ENCODE measurements at regions not wholly inside any gene's neighbourhood (a gene's known extent, or its start where the extent isn't known, plus 50 kb on each side); places are given as distances from the start of the nearest gene placed in this dataset.

DNA sequence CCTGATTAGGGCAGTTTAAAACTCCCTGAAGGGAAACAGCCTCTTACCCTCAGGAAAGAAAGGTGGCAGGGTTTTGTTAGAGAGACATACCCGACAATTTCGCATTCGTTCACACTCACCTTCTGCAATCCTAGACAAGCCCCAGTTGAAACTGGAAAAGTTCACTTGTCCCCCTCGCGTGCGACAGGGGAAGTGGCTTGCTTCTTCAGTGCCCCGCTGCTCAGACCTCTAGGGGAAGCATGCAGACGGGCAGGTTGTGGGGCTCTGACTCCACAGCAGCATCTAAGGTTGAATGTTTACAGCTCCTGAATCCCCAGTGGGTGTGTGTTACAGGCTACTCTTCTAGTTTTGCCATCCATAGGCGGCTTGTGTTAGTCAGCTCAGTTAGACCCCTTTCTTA is 575.7 kb upstream of the ACO1 start:
- no peak for DNase-seq (ENCODE audit: low read depth)
- TF ChIP-seq, protein P1, sequence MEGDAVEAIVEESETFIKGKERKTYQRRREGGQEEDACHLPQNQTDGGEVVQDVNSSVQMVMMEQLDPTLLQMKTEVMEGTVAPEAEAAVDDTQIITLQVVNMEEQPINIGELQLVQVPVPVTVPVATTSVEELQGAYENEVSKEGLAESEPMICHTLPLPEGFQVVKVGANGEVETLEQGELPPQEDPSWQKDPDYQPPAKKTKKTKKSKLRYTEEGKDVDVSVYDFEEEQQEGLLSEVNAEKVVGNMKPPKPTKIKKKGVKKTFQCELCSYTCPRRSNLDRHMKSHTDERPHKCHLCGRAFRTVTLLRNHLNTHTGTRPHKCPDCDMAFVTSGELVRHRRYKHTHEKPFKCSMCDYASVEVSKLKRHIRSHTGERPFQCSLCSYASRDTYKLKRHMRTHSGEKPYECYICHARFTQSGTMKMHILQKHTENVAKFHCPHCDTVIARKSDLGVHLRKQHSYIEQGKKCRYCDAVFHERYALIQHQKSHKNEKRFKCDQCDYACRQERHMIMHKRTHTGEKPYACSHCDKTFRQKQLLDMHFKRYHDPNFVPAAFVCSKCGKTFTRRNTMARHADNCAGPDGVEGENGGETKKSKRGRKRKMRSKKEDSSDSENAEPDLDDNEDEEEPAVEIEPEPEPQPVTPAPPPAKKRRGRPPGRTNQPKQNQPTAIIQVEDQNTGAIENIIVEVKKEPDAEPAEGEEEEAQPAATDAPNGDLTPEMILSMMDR (conservative IDR thresholded peaks at IDR 0.05; ENCODE audit: control insufficient read depth, insufficient read depth, low read depth, low read length) = no peak
- H3K4me3 ChIP-seq (ENCODE audit: control insufficient read depth, low read depth, low read length) = no peak overlapping the region

DNA sequence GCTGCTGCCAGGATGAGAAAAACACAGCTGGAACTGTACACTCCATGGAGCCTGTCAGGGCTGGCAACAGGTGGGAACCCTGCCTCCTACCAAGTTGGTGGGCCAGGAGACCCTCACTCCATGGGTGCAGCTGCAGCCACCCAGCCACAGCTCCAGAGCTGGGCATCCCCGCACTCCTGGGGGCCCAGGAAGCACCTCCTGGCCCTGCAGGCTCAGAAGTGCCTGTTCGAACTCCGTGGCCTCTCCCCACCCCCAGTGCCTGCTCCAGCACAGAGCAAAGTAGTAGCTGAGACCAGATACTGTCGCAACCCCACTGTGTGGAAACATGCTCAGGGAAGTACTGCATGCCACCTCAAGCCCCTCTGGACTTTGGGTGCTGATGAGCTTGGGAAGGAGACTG is 564.0 kb upstream of the ACO1 start:
- H3K4me3 ChIP-seq (ENCODE audit: control insufficient read depth, low read depth, low read length) = no peak overlapping the region
- DNase-seq (ENCODE audit: low read depth) = no peak
- TF ChIP-seq, protein P1 (conservative IDR thresholded peaks at IDR 0.05; ENCODE audit: control insufficient read depth, insufficient read depth, low read depth, low read length) = no peak

DNA sequence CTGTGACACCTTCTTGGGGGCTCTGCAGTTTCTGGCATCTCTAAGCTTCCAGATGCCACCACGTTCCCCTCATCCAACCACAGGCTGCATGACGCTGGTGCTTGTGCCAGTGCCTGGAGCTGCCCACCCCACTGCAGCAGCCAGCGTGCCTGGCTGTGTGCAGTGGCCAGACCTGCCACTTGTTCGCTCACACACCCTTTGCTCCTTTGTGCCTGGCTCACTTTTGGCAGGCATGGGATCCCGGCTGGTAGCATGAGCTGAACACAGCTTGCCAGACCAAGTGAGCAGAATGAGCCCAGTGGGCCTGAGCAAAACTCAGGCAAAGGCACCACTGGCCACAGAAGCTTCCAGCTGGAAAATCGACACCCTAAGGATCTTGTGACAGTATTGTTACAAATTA is 562.9 kb upstream of the ACO1 start:
- no peak for DNase-seq (ENCODE audit: low read depth)
- no peak overlapping the region for H3K4me3 ChIP-seq (ENCODE audit: control insufficient read depth, low read depth, low read length)
- TF ChIP-seq, protein P1 (conservative IDR thresholded peaks at IDR 0.05; ENCODE audit: control insufficient read depth, insufficient read depth, low read depth, low read length) = no peak

DNA sequence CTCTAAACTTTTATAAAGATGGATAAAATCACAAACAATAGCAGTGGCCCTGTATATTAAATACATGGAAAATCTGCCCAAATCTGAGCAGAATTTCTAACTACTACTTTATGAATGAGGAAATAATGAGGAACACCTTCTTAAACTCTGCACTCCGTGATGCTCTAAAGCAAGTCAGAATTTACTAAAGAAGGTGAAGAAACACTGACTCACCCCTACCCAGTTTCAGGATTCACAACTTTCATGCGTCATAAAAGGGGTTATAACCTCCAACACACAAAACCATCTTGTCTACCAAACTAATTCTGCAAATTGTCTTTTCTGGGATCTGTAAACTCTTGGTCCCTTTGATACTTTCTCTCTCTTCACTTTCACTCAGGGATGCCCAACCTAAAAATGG is 561.1 kb upstream of the ACO1 start:
- TF ChIP-seq, protein P1 (conservative IDR thresholded peaks at IDR 0.05; ENCODE audit: control insufficient read depth, insufficient read depth, low read depth, low read length) = no peak
- no peak for DNase-seq (ENCODE audit: low read depth)

DNA sequence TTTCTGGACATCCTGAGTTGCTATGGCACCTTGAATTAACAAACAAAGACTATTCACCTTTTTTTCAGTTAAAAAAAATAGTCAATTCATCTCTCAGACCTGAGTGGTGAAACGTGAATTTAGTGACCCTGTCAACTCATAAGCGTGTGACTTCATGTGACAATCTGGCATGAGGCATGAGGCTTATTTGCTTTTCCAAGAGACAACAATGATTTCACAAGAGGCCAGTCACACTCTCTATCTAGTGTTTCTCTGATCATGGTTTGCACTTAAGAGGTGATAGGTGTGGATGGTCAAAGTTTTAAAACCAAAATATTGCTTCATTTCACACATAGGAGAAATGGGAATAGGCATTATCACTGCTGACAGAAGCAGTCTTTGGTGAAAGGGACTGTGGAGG is 559.6 kb upstream of the ACO1 start:
- H3K4me3 ChIP-seq (ENCODE audit: control insufficient read depth, low read depth, low read length) = no peak overlapping the region
- no peak for DNase-seq (ENCODE audit: low read depth)
- TF ChIP-seq, protein P1 (conservative IDR thresholded peaks at IDR 0.05; ENCODE audit: control insufficient read depth, insufficient read depth, low read depth, low read length) = no peak

More for the DNA sequence above, 561.1 kb upstream of the ACO1 start:
- no peak overlapping the region for H3K4me3 ChIP-seq (ENCODE audit: control insufficient read depth, low read depth, low read length)

DNA sequence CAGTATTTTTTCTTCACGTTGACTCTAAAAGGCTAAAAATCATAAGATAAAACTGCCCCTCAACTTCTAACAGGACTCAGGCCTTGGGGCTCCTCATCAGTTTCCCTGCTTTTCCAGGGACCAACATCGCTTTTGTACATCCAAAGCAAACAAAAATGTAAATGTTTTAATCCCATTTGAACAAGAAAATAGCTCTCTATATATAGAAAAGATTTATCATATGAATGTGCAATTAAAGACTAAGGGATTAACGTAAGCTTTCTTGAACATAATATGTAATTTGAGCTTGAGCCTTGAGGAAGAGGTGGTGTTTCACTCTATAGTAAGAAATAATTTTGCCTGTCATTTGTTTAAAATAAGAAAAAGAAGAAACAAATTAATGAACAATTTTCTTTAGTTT is 547.2 kb upstream of the ACO1 start:
- H3K4me3 ChIP-seq (ENCODE audit: control insufficient read depth, low read depth, low read length) = no peak overlapping the region
- no peak for DNase-seq (ENCODE audit: low read depth)
- TF ChIP-seq, protein P1 (conservative IDR thresholded peaks at IDR 0.05; ENCODE audit: control insufficient read depth, insufficient read depth, low read depth, low read length) = no peak

DNA sequence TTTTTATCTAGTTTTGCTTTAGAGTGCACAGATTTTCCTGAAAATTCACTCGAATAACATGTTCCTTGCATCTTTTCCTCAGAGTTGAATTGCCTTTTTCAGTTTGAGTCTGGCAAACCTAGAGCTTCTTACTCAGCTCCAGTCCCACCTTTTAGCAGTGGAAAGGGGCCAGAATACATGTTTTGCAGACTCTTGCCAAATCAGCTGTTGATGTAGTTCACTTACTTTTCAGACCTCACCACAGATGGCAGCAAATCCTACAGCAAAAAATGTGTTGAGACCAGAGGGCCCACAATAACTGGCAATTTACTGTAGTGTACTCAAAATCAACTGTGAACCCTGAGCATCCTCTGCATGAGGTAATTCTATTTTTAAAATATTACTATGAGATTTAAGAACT is 545.2 kb upstream of the ACO1 start:
- DNase-seq (ENCODE audit: low read depth) = no peak
- H3K4me3 ChIP-seq (ENCODE audit: control insufficient read depth, low read depth, low read length) = no peak overlapping the region
- TF ChIP-seq, protein P1 (conservative IDR thresholded peaks at IDR 0.05; ENCODE audit: control insufficient read depth, insufficient read depth, low read depth, low read length) = no peak
